Mammary epithelial cell (primary cell): ENCODE measurements at regions not wholly inside any gene's neighbourhood (a gene's known extent, or its start where the extent isn't known, plus 50 kb on each side); places are given as distances from the start of the nearest gene placed in this dataset.

Experiments
- EZH2 ChIP-seq: IDR thresholded peaks from 2 replicates; pipeline ENCODE4 v1.6.1; 2012; ENCODE audit warnings: low read length, inconsistent platforms, borderline replicate concordance
- TF ChIP-seq, protein P1 (sequence below), 2 donors: IDR thresholded peaks in 1 of 2; conservative IDR thresholded peaks in 1 of 2; 2 replicates each; pipeline ENCODE4 v1.5.1; 2011 to 2012; ENCODE audit warnings: inconsistent platforms in 2 of 2, low read length in 2 of 2, mild to moderate bottlenecking in 2 of 2, control low read depth in 1 of 2, low read depth in 1 of 2; ENCODE audit not compliant: insufficient read depth in 1 of 2; ENCODE audit errors: extremely low read depth in 1 of 2

DNA sequence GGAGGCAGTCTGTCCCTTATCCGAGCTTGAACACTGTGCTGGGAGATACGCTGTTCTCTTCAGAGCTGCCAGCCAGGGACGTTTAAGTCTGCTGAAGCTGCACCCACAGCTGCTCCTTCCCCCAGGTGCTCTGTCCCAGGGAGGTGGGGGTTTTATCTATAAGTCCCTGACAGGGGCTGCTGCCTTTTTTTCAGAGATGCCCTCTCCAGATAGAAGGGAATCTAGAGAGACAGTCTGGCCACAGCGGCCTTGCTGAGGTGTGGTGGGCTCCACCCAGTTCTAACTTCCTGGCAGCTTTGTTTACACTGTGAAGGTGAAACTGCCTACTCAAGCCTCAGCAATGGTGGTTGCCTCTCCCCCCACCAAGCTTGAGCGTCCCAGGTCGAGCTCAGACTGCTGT is 319.9 kb upstream of the GRM7 start:
- TF ChIP-seq, protein P1, sequence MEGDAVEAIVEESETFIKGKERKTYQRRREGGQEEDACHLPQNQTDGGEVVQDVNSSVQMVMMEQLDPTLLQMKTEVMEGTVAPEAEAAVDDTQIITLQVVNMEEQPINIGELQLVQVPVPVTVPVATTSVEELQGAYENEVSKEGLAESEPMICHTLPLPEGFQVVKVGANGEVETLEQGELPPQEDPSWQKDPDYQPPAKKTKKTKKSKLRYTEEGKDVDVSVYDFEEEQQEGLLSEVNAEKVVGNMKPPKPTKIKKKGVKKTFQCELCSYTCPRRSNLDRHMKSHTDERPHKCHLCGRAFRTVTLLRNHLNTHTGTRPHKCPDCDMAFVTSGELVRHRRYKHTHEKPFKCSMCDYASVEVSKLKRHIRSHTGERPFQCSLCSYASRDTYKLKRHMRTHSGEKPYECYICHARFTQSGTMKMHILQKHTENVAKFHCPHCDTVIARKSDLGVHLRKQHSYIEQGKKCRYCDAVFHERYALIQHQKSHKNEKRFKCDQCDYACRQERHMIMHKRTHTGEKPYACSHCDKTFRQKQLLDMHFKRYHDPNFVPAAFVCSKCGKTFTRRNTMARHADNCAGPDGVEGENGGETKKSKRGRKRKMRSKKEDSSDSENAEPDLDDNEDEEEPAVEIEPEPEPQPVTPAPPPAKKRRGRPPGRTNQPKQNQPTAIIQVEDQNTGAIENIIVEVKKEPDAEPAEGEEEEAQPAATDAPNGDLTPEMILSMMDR (conservative IDR thresholded peaks at IDR 0.05 in 1 of 2, IDR thresholded peaks at IDR 0.05 in 1 of 2; ENCODE audit: extremely low read depth in 1 of 2, insufficient read depth in 1 of 2, low read depth in 1 of 2, low read length in 2 of 2) = no peak
- no peak for TF ChIP-seq EZH2
